HG03575 (cell line): ENCODE measurements at regions not wholly inside any gene's neighbourhood (a gene's known extent, or its start where the extent isn't known, plus 50 kb on each side); places are given as distances from the start of the nearest gene placed in this dataset.

Experiments used
- ATAC-seq: cut with Tn5 transposase; IDR thresholded peaks from one replicate; pipeline ENCODE4 v1.9.1; 2021; ENCODE audit not compliant: unreplicated experiment, insufficient number of reproducible peaks, low FRiP score; ENCODE audit errors: extremely low read depth

DNA sequence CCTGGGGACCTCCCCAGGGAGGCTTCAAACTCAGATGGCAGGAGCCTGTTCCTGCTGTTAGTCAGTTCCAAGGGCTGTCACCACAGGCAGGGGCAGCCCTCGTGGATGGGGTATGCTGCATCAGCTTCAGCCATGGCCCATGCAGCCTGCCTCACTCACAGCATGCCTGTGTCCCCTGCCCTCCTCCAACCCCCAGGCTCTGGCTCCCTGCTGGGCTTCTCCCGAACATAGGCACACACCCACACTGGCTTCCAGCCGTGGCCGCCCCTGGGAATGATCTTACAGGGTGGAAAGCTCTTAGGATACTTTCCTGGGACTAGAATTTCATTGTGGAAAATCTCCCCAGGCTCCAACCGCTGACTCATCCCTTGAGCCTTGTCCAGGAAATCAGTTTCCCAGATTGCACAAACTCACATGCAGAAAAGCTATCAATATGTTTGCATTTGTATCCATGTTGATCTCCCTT lies 163.8 kb downstream of the SEC61B start:
- no peak for ATAC-seq

DNA sequence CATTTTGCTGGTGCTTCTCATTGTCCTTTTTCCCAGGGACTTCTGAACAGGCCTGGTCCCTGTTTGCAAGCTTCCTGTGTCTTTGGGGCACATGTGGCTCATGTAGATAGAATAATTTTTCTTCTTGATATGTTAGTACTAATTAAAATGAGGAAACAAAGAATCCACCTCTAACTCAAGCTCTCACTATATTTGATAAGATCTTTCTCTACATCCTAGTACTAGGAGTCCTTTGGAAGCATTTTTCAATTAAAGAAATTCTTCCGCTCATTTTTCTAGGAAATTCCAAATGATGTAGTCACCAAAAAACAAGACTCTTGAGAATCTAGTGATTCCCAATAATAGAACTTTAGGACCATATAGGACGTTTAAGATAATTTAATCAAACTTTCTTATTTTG lies 165.3 kb downstream of the SEC61B start:
- ATAC-seq, result no peak

DNA sequence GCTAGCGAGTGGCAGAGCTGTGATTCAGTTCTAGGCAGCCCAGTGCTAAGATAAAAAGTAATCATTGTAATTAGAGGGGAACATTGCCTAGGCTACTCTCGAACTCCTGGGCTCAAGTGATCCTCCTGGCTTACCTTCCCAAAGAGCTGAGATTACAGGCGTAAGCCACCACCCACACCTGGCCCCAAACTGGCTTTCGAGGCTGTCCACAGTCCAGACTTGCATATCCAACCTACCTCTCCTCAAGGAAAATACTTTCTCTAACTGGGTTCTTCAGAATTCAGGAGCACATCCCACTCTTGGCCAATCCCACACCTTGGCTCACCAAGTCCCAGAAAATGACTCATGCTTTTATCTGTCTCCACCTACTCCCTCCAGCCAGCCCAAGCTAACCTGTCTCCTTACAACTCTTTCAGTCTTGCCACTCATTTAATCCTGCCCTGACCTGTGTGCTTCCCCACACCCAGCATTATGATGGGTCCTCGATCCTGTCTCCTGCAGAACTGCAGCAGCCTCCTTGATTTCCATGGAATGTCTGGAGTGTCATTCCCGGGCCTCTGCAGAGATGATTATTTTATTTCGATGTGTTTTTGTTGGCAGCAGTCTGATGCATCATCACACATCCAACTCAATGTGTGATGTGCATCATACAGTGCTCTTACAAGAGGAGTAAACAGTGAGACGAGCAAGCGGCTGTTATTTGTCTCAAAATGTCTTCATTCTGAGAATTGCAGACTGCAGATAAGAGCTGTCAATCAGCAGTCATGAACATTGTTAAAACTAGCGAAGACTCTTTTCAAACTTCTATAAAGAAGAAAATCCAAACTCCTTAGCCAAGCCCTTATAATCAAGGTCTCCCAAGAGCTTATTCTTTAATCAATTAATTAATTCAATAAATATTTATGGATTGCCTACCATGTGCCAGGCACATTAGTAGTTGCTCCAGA lies 167.3 kb downstream of the SEC61B start:
- no peak for ATAC-seq

GRCh38 chr9:99391937-99392594 lies 170.0 kb downstream of the SEC61B start:
- no peak for ATAC-seq

DNA sequence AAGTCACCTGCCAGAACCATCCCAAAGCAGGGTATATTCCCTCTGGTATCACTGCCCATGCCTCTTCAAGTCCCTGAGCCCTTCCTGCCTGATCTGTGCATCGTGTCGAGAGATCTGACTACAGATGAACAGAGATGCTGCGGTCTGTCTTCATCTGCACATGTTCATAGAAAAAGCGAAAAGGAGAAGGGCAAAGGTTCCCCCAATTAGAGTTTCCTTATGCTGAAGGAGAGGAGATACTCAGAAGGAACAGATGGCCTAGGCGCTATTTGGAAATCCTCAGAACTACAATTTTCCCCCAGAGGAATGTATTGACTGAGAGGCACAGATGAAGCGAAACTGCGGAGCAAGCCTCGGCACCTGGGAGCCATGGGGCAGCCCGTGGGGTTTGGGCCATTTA lies 170.9 kb downstream of the SEC61B start:
- no peak for ATAC-seq

DNA sequence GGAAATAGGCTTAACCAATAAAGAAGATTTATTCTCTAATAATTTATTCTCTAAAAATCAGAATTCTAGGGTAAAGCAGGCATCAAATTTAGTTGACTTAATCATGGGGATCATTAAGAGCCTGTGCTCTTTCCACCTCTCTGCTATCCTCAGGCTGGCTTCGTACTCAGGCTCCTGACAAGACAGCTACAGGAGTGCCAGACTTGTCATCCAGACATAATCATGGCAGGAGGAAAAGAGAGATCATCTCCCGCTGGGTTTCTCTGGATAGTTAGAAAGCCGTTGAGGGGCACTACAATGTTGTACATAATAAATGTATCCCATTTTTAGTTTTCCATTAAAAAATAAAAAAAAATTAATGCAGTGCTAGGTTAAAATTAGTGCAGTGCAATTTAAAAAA lies 171.9 kb downstream of the SEC61B start:
- ATAC-seq, result no peak

- ATAC-seq, result no peak
These were observed 176.2 kb downstream of the SEC61B start for GRCh38 chr9:99398241-99398640.

DNA sequence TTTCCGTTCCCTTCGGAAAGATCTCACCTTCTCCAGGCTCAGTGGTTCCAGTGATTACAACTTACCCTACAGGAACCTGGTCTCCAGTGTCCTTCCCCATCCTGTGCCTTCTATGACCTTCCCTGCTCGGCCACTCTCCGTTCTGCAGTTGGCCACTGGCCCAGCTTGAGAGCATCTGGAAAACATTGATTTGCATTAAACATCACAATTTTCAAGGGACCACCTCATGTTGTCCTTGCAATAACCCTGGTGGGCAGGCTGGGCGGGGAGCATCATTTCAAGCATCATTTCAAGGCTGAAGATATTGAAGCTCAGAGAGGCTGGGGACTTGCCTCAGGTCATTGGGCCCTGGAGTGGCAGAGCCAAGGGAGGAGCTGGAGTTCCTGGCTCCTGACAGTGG lies 177.4 kb downstream of the SEC61B start:
- ATAC-seq, result no peak

GRCh38 chr9:99400184-99400731 lies 178.2 kb downstream of the SEC61B start:
- no peak for ATAC-seq

DNA sequence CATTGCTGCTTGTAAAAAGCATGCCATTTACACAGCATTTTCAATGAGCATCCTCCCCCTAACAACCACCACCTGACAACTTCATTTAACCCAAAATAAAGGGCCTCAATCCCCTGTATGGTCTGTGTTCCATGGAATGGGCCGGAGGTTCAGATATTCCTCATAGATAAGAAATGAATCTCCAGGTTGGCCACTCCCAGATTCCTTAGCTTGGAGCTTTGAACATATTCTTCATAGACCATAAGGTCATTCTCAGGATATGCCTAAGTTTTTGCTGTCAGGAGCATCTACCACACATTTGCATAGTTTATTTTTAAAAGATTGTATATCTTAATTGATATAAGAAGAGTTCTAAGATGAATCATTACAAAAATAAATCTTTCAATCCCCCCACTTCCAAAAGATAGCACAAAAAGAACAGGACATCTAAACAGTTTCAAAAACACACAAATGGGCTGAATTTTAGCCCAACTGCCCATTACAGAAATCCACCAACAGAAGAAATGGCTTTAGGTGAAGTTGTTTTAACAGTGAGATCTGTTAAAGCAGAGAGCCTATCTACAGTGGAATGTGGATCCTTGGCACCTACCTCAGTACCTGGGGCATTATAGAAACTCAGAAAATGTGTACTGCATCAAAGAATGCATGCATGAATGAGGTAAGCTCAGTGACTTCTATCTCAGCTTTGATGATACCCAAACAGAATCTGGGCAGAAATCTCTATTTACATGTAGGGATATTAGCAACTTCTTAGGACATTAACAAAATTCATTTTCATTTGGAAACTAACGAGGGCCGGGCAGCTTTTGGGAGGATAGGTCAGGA lies 179.8 kb downstream of the SEC61B start:
- no peak for ATAC-seq

DNA sequence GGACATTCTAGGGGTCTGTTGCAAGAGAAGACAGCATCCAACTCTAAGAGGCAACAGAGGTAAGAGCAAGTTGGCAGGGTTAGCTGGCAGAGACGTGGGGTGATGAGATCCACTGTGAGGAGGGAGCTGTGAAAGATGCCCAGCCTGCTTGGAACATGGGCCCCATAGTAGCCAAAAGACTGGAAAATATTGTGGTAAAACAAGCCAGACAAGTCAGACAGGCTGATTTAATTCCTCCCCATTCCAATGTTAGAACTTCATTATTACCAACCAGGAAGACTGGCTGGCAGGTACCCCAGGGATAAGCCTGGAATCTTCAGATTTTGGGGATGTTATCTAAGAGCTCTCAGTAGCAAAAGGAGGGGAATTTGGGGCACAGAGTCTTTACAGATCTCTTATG lies 181.3 kb downstream of the SEC61B start:
- no peak for ATAC-seq

- no peak for ATAC-seq
These were observed 183.3 kb downstream of the SEC61B start for GRCh38 chr9:99405359-99405758.

DNA sequence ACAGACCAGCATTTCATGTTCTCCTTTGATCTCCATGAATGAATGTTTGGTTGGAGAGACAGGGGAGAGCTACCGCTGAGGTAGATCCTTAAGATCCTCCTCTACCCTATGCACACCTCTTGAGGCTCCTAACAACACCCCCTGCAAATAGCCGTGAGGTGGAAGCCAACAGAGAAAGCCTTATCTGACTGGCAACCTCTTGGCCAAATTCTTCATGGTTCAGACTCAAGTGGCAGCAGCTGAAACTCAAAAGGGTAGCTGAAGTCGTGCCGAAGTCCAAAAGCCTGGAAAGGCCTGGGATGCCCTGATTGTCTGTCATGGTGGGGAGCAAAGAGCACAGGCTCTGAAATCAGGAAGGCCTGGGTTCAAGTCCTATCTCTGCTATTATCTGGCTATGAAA lies 184.9 kb downstream of the SEC61B start:
- no peak for ATAC-seq

DNA sequence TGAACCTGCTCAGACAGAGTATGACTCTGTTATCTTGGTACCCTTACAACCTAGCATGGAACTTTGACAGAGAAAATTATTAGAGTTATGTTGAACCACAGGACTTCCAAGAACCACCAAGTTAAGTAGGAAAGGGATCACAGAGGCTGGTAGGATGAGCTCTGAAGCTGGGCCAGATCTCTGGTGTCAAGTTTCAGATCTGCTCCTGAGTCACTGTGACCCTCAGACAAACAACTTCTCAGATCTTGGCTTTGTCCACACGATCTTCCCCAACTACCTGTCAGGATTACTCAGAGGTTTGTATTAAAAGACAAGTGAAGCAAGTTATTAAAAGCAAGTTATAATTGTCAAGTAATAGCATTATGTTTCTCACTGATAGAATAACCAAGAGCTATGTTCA lies 189.0 kb downstream of the SEC61B start:
- ATAC-seq, result no peak

GRCh38 chr9:99411479-99412115 lies 189.5 kb downstream of the SEC61B start:
- no peak for ATAC-seq

DNA sequence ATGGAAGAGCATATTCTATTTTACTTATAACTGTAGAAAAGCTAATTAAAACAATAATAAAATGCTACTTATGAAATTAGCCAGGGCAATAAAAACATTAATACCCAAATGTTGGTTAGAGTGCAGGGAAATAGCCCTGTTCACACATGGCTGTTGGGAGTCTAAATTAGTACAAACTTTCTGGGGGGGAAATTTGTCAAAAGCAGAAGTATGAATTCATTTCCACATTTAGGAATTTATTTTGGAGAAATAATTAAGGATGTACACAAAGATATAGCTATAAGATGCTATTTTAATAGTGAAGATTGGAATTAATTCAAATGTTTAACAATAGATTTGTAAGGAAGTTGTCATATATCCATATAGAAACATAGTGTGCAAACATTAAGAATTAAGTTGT lies 190.5 kb downstream of the SEC61B start:
- ATAC-seq, result no peak

DNA sequence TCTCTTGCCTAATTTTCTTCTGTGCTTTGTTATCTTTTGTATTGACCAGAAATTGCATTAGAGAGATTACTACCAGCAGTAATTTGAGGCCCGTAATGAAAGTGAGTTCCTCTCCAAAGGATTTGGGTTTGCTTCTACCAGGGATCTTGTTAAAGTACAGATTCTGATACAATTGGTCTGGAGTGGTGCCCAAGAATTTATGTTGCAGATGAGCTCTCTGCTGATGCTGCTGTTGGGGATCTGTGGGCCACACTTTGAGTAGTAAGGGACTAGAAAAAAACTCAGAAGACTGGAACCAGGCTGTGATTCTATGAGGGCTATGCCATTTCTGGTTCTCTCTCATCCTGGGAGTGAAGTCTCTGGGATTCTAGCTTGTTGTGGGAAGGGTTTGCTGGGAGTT lies 192.2 kb downstream of the SEC61B start:
- ATAC-seq, result no peak

DNA sequence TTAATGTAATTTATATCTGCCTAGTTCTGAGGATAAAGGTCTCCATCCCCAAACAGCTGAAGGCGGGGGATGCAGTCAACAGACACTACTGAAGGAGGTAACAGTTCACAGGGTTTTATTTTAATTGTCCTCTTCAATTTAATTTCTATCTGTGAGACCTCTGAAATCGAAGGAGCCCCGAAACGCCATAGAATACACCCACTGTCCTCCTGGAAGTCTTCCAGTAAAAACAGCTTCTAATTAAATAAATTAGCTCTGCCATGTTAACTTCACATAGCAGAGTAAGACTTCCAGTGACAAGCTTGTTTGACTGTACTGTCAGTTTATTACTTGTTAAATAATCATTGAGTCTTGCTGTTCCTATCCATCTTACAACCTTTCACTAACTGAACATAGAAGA lies 193.5 kb downstream of the SEC61B start:
- no peak for ATAC-seq

DNA sequence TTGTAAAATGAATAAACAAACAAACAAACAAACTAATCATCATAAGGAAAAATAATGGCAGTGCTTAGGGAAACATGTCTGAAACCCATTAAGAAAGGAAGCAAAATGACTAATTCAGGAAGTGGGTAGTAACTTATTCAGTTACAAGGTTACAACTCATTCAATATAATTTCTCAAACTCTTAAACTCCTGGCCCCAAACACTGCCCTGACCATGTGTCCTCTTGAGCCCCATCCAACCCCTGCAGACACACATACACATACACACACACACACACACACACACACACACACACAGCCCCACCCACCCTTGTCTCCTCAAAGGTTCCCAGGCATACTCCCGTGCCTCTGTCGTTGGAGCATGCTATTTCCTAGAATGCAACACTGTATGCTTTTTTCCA lies 193.9 kb downstream of the SEC61B start:
- no peak for ATAC-seq
